GM18861 (cell line): ENCODE measurements at regions not wholly inside any gene's neighbourhood (a gene's known extent, or its start where the extent isn't known, plus 50 kb on each side); places are given as distances from the start of the nearest gene placed in this dataset.
"Not testable (repeated sequence)": the region's sequence is repeated elsewhere in the genome, so short reads cannot be mapped to it uniquely, and the experiment has no call there.

Source experiments
- ATAC-seq: cut with Tn5 transposase; IDR thresholded peaks from one replicate; pipeline ENCODE4 v1.9.1; 2021; ENCODE audit not compliant: unreplicated experiment

- ATAC-seq = no peak
Measured at GRCh38 chr1:194640322-194640721, 1453.9 kb upstream of the B3GALT2 start.

GRCh38 chr1:194629011-194629410 is 1442.6 kb upstream of the B3GALT2 start:
- no peak for ATAC-seq

- no peak for ATAC-seq
Measured at GRCh38 chr1:194624833-194625232, 1438.4 kb upstream of the B3GALT2 start.

DNA sequence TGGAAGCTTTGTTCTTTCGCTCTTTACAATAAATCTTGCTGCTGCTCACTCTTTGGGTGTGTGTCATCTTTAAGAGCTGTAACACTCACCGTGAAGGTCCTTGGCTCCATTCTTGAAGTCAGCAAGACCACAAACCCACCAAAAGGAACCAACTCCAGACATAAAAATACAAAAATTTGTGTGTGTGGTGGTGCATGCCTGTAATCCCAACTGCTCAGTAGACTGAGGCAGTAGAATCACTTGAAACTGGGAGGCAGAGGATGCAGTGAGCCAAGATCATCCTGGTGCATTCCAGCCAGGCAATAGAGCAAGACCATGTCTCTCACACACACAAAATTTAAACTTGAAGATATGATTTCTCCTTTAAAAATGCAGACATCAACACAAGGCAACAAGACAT is 1431.7 kb upstream of the B3GALT2 start:
- ATAC-seq = no peak

DNA sequence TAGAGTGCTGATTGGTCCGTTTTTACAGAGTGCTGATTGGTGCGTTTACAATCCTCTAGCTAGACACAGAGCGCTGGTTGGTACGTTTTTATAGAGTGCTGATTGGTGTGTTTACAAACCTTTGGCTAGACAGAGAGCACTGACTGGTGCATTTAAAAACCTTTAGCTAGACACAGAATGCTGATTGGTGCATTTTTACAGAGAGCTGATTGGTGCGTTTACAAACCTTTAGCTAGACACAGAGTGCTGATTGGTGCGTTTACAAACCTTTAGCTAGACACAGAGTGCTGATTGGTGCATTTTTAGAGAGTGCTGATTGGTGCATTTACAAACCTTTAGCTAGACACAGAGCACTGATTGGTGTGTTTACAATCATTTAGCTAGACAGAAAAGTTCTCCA is 1430.9 kb upstream of the B3GALT2 start:
- not testable (repeated sequence) for ATAC-seq

GRCh38 chr1:194616835-194617234 is 1430.4 kb upstream of the B3GALT2 start:
- no peak for ATAC-seq

- no peak for ATAC-seq
Measured at GRCh38 chr1:194602184-194602583, 1415.8 kb upstream of the B3GALT2 start.

GRCh38 chr1:194600716-194601115 is 1414.3 kb upstream of the B3GALT2 start:
- ATAC-seq = no peak

GRCh38 chr1:194598098-194598497 is 1411.7 kb upstream of the B3GALT2 start:
- no peak for ATAC-seq

- no peak for ATAC-seq
Measured at GRCh38 chr1:194586302-194586701, 1399.9 kb upstream of the B3GALT2 start.

DNA sequence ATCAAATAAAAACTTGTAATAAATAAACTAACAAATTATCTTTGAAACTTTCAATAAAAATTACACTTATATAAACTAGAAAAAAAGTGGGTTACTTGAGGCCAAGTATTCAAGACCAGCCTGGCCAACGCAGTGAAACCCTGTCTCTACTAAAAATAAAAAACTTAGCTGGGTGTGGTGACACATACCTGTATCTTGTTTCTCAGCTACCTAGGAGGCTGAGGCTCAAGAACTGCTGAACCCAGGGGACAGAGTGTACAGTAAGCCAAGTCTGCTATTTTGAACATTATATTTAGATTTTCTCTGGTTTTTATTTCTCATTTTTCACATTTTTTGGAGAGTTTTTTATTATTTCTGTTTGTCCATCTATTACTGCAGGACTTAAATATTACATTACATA is 1397.6 kb upstream of the B3GALT2 start:
- no peak for ATAC-seq

- no peak for ATAC-seq
Measured at GRCh38 chr1:194570476-194570875, 1384.1 kb upstream of the B3GALT2 start.

- ATAC-seq = no peak
Measured at GRCh38 chr1:194568610-194569009, 1382.2 kb upstream of the B3GALT2 start.

DNA sequence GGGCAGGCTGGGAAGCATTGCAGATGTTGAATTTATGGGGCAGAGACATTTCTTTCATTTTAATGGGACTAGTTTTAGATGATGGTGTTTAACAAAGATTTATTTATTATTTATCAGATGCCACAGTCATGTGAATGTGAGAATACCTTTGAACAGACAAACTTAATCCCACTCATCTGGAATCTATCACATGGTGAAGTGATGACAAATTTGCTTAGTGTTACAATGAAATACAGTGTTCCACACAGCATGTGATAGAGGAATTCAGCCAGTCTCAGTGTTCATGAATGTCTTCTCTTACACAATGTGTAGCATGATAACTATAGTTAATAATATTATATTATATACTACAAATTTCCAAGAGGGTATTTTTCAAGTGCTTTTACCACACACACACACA is 1361.7 kb upstream of the B3GALT2 start:
- no peak for ATAC-seq

- no peak for ATAC-seq
Measured at GRCh38 chr1:194544012-194544411, 1357.6 kb upstream of the B3GALT2 start.

DNA sequence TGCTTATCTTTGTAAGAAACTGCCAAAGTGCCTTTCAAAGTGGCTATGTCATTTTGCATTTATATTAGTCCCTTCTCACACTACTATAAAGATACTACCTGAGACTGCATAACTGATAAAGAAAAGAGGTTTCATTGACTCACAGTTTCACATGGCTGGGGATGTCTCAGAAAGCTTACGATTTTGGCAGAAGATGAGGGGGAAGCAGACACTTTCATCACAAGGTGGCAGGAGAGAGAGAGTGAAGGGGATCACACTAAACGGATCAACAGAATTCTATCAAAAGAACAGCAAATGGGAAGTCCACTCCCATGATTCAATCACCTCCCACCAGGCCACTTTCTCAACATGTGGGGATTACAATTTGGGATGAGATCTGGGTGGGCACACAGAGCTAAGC is 1352.0 kb upstream of the B3GALT2 start:
- no peak for ATAC-seq

DNA sequence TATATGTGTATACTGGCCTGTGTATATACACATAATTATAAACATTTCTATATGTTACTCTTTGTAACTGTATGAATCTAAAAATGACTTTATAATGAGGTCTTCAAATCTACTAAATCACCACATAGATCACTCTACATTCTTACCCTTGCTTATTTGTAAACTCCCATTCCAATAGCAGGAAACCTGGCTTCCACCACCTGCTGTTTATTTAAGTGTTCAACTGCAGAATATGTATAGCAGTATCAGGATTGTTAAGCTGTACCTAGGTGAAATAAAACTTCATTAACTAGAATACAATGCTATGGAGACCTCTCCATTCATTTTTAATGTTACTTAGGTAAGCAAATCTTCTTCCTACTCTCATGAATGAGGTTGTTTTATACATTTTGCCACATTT is 1351.1 kb upstream of the B3GALT2 start:
- ATAC-seq = no peak

- no peak for ATAC-seq
Measured at GRCh38 chr1:194535369-194535768, 1349.0 kb upstream of the B3GALT2 start.

- no peak for ATAC-seq
Measured at GRCh38 chr1:194534784-194535183, 1348.4 kb upstream of the B3GALT2 start.

GRCh38 chr1:194533641-194534040 is 1347.2 kb upstream of the B3GALT2 start:
- ATAC-seq = no peak

- ATAC-seq = no peak
Measured at GRCh38 chr1:194517567-194517966, 1331.2 kb upstream of the B3GALT2 start.

DNA sequence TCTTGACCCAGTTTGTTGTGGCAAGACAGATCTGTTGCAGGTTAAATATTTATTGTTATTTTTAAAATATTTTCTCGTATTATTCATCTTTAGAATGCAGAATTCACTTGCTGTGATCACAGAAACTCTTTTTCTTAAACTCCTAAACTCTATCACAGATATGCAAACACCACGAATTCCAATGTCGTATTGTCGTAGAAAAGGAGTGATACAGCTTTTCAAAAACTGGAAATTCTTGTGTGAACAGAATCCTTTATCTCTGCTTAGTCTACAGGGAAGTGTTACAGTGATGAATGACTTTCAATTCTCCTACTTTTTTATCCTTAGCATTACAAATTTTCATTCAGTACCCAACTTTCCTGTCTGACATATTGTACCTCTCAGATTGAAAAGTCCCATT is 1329.5 kb upstream of the B3GALT2 start:
- no peak for ATAC-seq

DNA sequence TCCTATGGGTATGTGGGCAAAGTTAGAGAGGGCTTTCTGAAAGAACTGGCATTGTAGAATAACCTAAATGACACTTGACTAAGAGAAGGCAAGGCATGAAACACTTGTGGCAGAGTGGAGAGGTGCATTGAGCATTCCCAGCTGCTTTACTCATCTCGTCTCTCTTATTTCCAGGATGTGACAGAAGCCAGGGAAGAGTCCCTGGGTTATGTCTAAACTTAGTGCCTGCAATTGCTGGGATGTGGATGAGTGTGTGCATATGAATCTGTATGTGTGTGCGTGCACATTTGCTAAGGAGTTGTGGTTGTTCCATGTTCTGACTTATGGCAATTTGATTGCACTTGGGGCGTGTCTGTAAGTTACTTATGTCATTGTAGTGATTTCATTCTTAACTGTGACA is 1326.5 kb upstream of the B3GALT2 start:
- no peak for ATAC-seq

DNA sequence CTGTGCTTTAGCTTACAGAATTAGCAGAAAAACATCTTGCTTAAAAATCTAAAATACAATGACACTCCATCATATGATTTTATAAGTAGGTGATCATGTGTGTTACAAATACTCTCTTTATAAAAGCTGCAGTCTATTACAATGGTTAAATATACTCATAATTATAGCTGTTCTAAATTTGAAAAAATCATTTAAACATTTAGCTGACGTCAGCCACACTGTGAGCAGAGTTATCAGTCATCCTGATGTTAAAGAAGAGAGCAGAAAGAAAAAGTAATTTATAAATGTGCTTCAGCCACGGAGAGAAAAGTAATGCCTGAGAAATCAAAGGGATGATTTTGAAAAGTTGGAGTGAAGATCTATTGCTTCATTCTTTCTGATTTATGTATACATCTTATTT is 1325.9 kb upstream of the B3GALT2 start:
- no peak for ATAC-seq
